Epithelial cell of esophagus (primary cell): ENCODE measurements at regions not wholly inside any gene's neighbourhood (a gene's known extent, or its start where the extent isn't known, plus 50 kb on each side); places are given as distances from the start of the nearest gene placed in this dataset.

Experiments used
- DNase-seq: peaks from one replicate; pipeline ENCODE4 v3.0.0; 2010; ENCODE audit warnings: low read depth
- H3K4me3 ChIP-seq: 2 replicates; pipeline ENCODE4 v1.5.1; 2011; ENCODE audit warnings: mild to moderate bottlenecking, low read length, control low read depth
- CTCF ChIP-seq: IDR thresholded peaks from 2 replicates; pipeline ENCODE4 v1.5.1; 2011; ENCODE audit warnings: low read depth, mild to moderate bottlenecking, low read length, control low read depth, inconsistent platforms; ENCODE audit not compliant: insufficient read depth; ENCODE audit errors: missing control alignments

- no peak for TF ChIP-seq CTCF
- no peak for DNase-seq
- H3K4me3 ChIP-seq, result no peak overlapping the region
Observed at GRCh38 chr15:62622775-62623174, 419.8 kb upstream of the TPM1 start.

GRCh38 chr15:62624547-62625378 lies 417.8 kb upstream of the TPM1 start:
- no peak overlapping the region for H3K4me3 ChIP-seq
- no peak for TF ChIP-seq CTCF
- peak; percentile 47 for DNase-seq

- no peak for TF ChIP-seq CTCF
- no peak overlapping the region for H3K4me3 ChIP-seq
- no peak for DNase-seq
Observed at GRCh38 chr15:62625429-62626033, 417.0 kb upstream of the TPM1 start.

- no peak for TF ChIP-seq CTCF
- no peak overlapping the region for H3K4me3 ChIP-seq
- peak; percentile 45 for DNase-seq
Observed at GRCh38 chr15:62626903-62627302, 415.6 kb upstream of the TPM1 start.

- TF ChIP-seq CTCF, result no peak
- no peak overlapping the region for H3K4me3 ChIP-seq
- no peak for DNase-seq
Observed at GRCh38 chr15:62631076-62631724, 411.3 kb upstream of the TPM1 start.

- H3K4me3 ChIP-seq, result no peak overlapping the region
- DNase-seq, result no peak
- no peak for TF ChIP-seq CTCF
Observed at GRCh38 chr15:62636823-62637573, 405.5 kb upstream of the TPM1 start.
